ENCODE measurements at regions not wholly inside any gene's neighbourhood (a gene's known extent, or its start where the extent isn't known, plus 50 kb on each side); places are given as distances from the start of the nearest gene placed in this dataset.

GRCh38 chr2:22900674-22901073, 484.3 kb upstream of the KLHL29 start:
- no peak for DNase-seq (ENCODE audit: low read depth)

DNA sequence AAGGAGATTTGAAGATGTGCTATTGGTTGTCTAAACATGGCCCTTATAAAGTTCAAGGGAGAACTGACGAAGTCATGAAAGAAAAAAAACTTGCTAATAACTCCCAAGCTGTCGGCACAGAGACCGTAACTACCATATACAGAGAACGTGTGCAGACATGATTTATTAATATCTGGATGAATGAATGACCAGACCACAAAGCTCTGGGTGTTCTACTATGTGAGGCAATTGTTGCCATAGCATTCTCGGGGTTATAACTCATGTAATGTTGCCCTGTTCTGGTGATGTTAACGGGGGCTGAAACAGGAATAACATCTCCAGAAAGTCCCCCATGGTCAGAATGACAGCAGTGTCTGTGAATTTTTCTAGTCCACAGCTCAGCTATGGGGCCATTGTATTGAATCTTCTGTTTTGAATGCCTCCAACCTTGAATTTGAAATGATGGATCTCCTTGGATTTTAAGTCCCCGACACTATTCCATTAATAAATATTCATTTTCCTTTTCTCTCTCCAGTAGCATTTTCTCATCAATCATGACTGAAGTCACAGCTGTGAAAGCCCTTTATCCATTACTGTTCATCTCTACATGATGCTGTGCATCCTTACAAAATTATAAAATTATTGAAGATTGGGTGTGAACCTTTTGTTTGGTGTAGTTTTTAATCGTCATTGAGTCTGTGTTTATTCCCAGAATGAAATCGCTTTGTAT, 483.4 kb upstream of the KLHL29 start:
- no peak for DNase-seq (ENCODE audit: low read depth)

- no peak for DNase-seq (ENCODE audit: low read depth)
Measured at GRCh38 chr2:22902180-22902550, 482.8 kb upstream of the KLHL29 start.

GRCh38 chr2:22902662-22903165, 482.3 kb upstream of the KLHL29 start:
- no peak for DNase-seq (ENCODE audit: low read depth)

DNA sequence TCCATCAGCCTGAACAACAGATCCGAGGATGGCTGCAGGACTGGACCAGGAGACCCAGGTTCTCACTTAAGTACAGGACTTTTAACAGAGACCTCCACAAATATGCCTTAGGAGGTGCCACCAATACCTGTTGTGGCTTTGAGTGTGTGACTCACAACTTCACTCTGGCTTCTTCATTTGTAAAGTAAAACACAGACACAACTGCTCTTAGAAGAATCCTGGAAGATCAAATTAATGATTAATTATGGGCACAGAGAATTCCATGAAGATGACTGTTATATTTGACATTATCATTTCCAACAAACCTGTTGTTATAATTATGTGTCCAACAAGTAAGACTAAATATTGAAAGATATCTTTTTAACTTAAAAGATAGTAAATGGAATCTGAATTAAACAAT, 481.4 kb upstream of the KLHL29 start:
- DNase-seq (ENCODE audit: low read depth), result no peak

GRCh38 chr2:22904126-22904684, 480.8 kb upstream of the KLHL29 start:
- no peak for DNase-seq (ENCODE audit: low read depth)

- DNase-seq (ENCODE audit: low read depth), result no peak
Measured at GRCh38 chr2:22907330-22907729, 477.6 kb upstream of the KLHL29 start.

- DNase-seq (ENCODE audit: low read depth), result no peak
Measured at GRCh38 chr2:22912398-22912797, 472.6 kb upstream of the KLHL29 start.

DNA sequence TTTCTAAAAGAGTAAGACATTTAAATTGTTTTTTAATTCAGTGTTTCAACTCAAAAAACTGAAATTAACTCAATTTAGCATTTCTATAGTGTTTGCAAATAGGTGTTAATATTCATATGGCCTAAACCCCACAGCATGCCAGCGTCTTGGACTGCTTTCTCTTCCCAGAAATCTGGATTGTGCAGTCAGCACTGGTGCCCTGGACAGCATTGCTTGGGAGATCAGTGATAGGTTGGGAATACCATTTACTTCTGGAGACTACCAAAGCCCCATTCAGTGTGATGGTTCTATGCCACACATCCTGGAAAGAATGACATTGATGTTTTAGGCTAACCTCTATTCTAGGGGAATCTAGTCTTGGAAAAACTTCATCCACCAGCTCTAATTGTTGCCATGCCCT, 455.0 kb upstream of the KLHL29 start:
- DNase-seq (ENCODE audit: low read depth), result no peak

- DNase-seq (ENCODE audit: low read depth), result no peak
Measured at GRCh38 chr2:22930781-22931180, 454.2 kb upstream of the KLHL29 start.

- DNase-seq (ENCODE audit: low read depth), result no peak
Measured at GRCh38 chr2:22932288-22932687, 452.7 kb upstream of the KLHL29 start.

DNA sequence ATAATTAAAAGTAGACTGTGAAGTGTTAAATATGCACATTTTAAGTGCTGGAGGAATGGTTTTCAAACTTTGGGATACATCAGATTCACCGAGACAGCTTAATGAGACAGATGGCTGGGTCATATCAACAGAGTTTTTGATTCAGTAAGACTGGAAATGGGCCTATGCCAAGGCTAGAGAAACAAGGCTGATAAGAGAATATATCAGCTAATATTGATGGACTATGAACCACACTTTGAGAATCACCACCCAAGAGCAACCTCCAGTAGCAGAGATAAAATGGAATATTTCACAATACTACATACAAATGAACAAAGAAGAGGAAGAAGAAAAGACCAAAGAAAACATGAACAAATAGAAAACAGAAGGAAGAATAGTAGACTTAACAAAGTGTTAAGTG, 450.2 kb upstream of the KLHL29 start:
- no peak for DNase-seq (ENCODE audit: low read depth)

- DNase-seq (ENCODE audit: low read depth), result no peak
Measured at GRCh38 chr2:22942441-22942840, 442.5 kb upstream of the KLHL29 start.

DNA sequence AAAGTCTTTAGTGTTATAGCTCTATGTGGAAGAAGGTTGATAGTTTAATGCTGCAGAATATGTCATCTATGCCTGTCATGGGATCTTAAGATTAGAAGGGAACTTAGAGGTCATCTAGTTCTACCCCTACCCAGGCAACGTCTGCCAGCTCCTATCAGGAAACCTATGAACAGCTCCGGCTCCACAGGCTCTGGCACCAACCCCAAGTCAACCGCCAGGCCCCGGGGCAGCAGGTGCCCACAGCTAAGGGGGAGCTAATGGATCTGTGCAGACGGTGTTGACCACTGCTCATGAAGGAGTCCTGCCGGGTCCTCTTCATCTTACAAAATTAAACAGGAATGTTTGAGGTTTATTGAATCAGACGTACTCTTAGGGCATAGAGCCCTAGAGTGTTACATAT, 440.8 kb upstream of the KLHL29 start:
- no peak for DNase-seq (ENCODE audit: low read depth)

- DNase-seq (ENCODE audit: low read depth), result no peak
Measured at GRCh38 chr2:22946553-22946952, 438.4 kb upstream of the KLHL29 start.

DNA sequence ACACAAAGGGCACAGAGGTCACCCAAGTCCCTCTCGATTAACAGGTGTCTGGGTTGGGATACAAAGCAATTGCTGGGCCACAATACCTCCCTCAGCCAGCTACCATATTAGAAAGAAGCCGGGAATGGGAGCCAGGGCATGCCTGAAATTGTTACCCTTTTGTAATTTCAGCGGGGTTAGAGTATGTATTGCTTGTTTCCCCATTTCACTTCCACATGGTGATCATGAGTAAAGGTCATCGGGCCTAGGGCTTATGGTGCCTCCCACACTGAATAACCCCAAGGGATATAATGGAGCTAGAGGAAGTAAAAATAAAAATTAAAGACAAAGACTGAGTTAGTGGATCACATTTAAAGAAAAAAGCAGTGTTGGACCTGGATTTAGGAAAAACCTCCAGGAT, 437.2 kb upstream of the KLHL29 start:
- DNase-seq (ENCODE audit: low read depth), result no peak

DNA sequence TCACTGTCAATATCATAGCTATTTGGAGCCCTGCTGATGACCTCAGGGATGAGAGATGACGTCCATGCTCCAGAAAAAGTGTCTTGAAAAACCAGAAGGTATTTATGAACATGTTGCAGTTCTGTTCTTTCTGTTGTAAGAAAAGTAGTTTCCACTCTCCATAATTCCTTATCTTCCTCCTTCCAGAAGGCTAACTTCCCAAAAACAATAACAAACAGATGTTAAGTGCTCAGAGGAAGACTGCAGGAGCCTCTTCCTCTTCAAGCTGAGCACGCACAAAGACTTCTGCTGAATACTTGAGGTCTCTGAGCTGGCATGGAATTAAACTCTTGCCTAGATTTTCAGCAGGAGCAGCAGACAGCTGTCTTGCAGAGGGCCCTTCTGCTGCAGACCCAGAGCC, 434.5 kb upstream of the KLHL29 start:
- no peak for DNase-seq (ENCODE audit: low read depth)

DNA sequence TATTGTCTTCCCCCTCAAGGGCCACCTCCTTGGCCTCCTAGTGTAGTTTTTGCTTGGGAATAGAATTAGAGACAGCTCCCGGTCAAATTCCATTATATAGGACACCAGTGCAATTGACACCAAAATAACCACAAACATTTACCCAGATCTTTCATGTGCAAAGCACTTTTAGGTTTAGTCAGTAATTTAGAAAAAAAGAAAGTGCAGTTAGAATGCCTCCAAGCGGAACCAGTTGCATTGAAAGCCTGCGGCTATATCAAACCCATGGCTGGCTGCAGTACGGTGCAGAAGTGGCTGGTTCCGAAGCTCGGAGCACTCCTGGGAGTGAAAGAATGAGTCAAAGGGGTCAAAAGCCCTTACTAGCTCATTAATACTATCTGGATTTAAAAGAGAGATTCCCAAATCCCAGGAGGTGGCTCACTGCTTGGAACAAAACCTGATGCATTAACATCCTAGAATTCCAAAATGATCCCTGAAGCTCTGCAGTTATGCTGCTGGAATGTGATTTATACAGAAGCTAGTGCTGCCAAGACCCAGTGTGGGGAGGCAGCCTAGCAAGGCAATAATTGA, 432.2 kb upstream of the KLHL29 start:
- DNase-seq (ENCODE audit: low read depth), result no peak

DNA sequence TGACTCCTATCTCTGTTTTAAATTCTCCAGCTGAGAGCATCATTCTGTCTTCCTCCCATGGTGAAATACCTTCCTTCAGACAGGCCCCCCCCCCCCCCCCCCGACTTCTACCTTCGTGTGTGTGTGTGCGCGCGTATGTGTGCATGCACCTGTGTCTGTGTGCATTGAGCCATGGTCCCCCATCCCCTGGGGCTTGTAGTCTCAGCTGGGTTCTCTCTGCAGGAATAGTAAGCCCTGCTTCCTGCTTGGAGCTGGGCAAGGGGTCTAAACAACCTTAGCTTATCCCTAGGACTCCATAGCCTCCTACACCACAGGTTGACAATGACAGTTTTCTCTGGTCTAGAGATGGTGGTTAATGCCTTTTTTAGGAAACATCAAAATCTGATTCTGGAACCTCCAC, 427.5 kb upstream of the KLHL29 start:
- DNase-seq (ENCODE audit: low read depth), result no peak

DNA sequence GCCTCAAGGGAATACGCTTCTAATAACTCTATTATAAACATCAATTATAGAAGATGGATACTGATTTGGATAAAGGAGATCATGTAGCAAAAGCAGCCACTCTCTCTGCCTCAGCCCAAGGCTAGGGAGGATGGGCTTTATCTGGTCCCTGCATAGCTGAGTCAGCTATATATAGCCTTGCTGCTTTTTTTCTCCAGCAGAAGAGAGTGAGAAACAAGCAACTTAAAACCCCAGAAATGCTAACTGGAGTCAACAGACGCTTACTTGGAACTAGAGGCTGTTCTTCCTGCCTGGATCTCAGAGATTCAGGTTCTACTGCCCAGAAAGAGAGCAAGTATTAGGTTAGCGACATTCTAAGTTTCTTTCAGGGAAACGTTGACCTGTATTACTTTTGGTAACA, 426.7 kb upstream of the KLHL29 start:
- no peak for DNase-seq (ENCODE audit: low read depth)

GRCh38 chr2:22967756-22968155, 417.2 kb upstream of the KLHL29 start:
- no peak for DNase-seq (ENCODE audit: low read depth)

DNA sequence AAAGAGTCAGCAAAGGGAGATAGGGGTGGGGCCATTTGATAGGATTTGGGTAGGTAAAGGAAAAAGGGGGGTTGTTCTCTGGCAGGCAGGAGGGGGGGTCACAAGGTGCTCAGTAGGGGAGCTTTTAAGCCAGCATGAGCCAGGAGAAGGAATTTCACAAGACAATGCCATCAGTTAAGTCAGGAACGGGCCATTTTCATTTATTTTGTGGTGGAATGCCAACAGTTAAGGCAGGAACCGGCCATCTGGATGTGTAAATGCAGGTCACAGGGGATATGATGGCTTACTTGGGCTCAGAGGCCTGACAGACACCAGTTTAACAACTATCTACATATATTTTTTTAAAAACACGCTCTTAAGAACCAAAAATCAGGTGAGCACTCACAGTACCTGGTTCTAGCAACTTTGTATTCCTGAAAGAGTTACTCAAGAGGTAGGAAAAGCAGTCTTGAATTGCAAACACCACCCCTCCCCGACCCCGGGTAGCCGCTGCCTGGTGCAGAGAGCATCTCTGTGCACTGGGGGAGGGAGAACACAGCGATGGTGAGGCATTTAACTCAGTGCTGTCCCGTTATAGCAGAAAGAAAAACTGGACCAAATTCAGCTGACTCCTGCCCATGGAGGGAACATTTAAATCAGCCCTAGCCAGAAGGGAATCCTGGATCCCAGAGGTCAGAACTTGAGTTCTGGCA, 414.5 kb upstream of the KLHL29 start:
- DNase-seq (ENCODE audit: low read depth), result no peak

DNA sequence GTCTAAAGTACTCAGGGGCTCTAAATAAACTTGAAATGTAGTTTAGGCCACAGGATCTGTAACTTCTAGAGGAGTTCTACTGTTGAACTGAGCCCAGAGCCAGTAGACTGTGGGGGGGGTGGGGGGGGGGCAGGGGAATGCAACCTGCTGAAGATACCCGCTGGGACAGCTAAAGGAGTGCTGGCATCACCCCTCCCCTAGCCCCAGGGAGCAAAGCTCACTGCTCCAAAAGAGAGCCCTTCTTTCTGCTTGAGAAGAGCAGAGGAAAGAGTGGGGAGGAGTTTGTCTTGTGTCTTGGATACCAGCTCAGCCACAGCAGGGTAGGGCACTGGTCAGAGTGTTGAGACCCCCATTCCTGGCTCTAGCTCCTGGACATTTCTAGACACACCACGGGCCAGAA, 414.0 kb upstream of the KLHL29 start:
- DNase-seq (ENCODE audit: low read depth), result no peak

Measured in stimulated activated CD8-positive, alpha-beta memory T cell treated with anti-CD3 and anti-CD28 coated beads, Interleukin-15, amount 100 ng/mL, for 24 hours (primary cell).